K562 (cell line): ENCODE measurements at regions not wholly inside any gene's neighbourhood (a gene's known extent, or its start where the extent isn't known, plus 50 kb on each side); places are given as distances from the start of the nearest gene placed in this dataset.

Experiments used
- ATAC-seq: fragments of 200-7000 bp; cut with Tn5 transposase; 3 replicates; pipeline ENCODE4 v1.9.1; 2020; ENCODE audit warnings: moderate library complexity
- BruUV-seq: library from RNA; stranded (reverse); fragments of 400-500 nt; replicated peaks from 2 replicates; lab custom pipeline; 2021; lab: Mats Ljungman, UMichigan
- CTCF ChIA-PET: fragments of 300-600 bp; formaldehyde crosslinking; extraction: SDS; loops from one replicate; lab custom pipeline; 2021; ENCODE audit warnings: low intra/inter-chr PET ratio; lab: Yijun Ruan, JAX
- POLR2A ChIA-PET: fragments of 300-600, 350-650 bp; sonication (Branson Sonifier 250); formaldehyde crosslinking; extraction: SDS; loops from one replicate; lab custom pipeline; 2021; ENCODE audit warnings: antibody characterized with exemption, inconsistent platforms; lab: Yijun Ruan, JAX
- DNase-seq, 4 experiments: peaks; one replicate each; pipeline versions ENCODE4 v3.0.0 to v3.0.0-alpha.2; 2011 to 2018; ENCODE audit warnings: low spot score in 3 of 4, mixed read lengths in 3 of 4; ENCODE audit errors: extremely low read depth in 1 of 4
- FAIRE-seq: peaks from 2 replicates; lab custom pipeline; 2011; peaks lifted over from hg19 to GRCh38; lab: Jason Lieb, UNC
- H2AFZ ChIP-seq: 2 replicates; pipeline ENCODE4 v1.6.0; 2011; ENCODE audit warnings: low read depth, low read length, control low read depth, inconsistent platforms
- H3K27ac ChIP-seq: fragments of 200-600 bp; 3 replicates; pipeline ENCODE4 v1.8.0; 2011; ENCODE audit warnings: low read depth, mild to moderate bottlenecking, control low read depth, inconsistent platforms, low read length, moderate library complexity, mixed read lengths; ENCODE audit errors: extremely low read depth
- H3K27me3 ChIP-seq, 2 experiments: fragments of 300-600 bp in 1 of 2; 2 replicates in 1 of 2; 3 replicates in 1 of 2; pipeline versions ENCODE4 v1.6.0 to v1.8.0; 2011; ENCODE audit warnings: inconsistent platforms in 2 of 2, low read length in 2 of 2, mild to moderate bottlenecking in 1 of 2, mixed read lengths in 1 of 2, moderate library complexity in 1 of 2; ENCODE audit not compliant: control insufficient read depth in 2 of 2, insufficient read depth in 2 of 2
- H3K36me3 ChIP-seq: fragments of 300-600 bp; 3 replicates; pipeline ENCODE4 v1.8.0; 2011; ENCODE audit warnings: mild to moderate bottlenecking, low read length, inconsistent platforms; ENCODE audit not compliant: control insufficient read depth, insufficient read depth
- H3K4me1 ChIP-seq, 2 experiments: fragments of 200-600 bp in 1 of 2; replicated peaks in 1 of 2; 2 replicates in 1 of 2; 3 replicates in 1 of 2; pipeline versions ENCODE4 v1.5.1 to v1.8.0; 2011; ENCODE audit warnings: inconsistent platforms in 2 of 2, low read length in 2 of 2, mild to moderate bottlenecking in 1 of 2, mixed read lengths in 1 of 2, moderate library complexity in 1 of 2; ENCODE audit not compliant: control insufficient read depth in 2 of 2, insufficient read depth in 2 of 2
- H3K4me2 ChIP-seq: 2 replicates; pipeline ENCODE4 v1.6.1; 2011; ENCODE audit warnings: low read length, control low read depth, inconsistent platforms, mixed read lengths; ENCODE audit not compliant: insufficient read depth
- H3K4me3 ChIP-seq: fragments of 200-600 bp; sonication (generic), shearing (Covaris generic); 2 replicates; pipeline ENCODE4 v1.5.1; 2016; ENCODE audit warnings: control low read depth, inconsistent platforms
- H3K79me2 ChIP-seq: fragments of 200-600 bp; 3 replicates; pipeline ENCODE4 v1.8.0; 2011; ENCODE audit warnings: low read length, inconsistent platforms; ENCODE audit not compliant: control insufficient read depth, insufficient read depth
- H3K9ac ChIP-seq, 2 experiments: 2 replicates each; pipeline versions ENCODE4 v1.6.0 to v1.6.1; 2011; ENCODE audit warnings: low read depth in 2 of 2, low read length in 2 of 2, control low read depth in 1 of 2, inconsistent platforms in 1 of 2, mild to moderate bottlenecking in 1 of 2, mixed read lengths in 1 of 2; ENCODE audit not compliant: insufficient read depth in 1 of 2
- H3K9me1 ChIP-seq: one replicate; pipeline ENCODE4 v1.6.0; 2011; ENCODE audit warnings: inconsistent platforms, mild to moderate bottlenecking, low read length, moderate library complexity; ENCODE audit not compliant: control insufficient read depth, insufficient read depth
- H3K9me3 ChIP-seq: replicated peaks from 2 replicates; pipeline ENCODE4 v1.5.1; 2011; ENCODE audit warnings: low read depth, low read length, inconsistent platforms; ENCODE audit not compliant: control insufficient read depth, insufficient read depth
- H4K20me1 ChIP-seq: replicated peaks from 2 replicates; pipeline ENCODE4 v1.6.1; 2011; ENCODE audit warnings: low read length, inconsistent platforms, mixed read lengths; ENCODE audit not compliant: control insufficient read depth, insufficient read depth
- CCNT2 ChIP-seq: IDR thresholded peaks from 2 replicates; pipeline ENCODE4 v1.6.1; 2011; ENCODE audit warnings: borderline replicate concordance, low read depth, mild to moderate bottlenecking, moderate library complexity, mixed read lengths, low read length; ENCODE audit not compliant: insufficient read length; ENCODE audit errors: extremely low read depth
- CREB5 ChIP-seq: fragments of 250-450 bp; sonication (Bioruptor Pico); IDR thresholded peaks from 2 replicates; pipeline ENCODE4 v1.5.0; 2020; ENCODE audit warnings: mild to moderate bottlenecking
- EZH2 ChIP-seq: IDR thresholded peaks from 2 replicates; pipeline ENCODE4 v1.6.1; 2012; ENCODE audit warnings: low read depth, mild to moderate bottlenecking, inconsistent platforms, low read length, borderline replicate concordance
- GMEB1 ChIP-seq: fragments of 250-450 bp; sonication (Bioruptor Pico); IDR thresholded peaks from 2 replicates; pipeline ENCODE4 v1.4.0; 2020; ENCODE audit warnings: mild to moderate bottlenecking
- NELFE ChIP-seq: IDR thresholded peaks from 2 replicates; pipeline ENCODE4 v1.6.1; 2011; ENCODE audit warnings: mild to moderate bottlenecking; ENCODE audit not compliant: insufficient read depth, insufficient read length
- NKRF ChIP-seq: fragments of 450-650 bp; IDR thresholded peaks from 2 replicates; pipeline ENCODE4 v1.6.1; 2016; ENCODE audit warnings: borderline replicate concordance
- POLR3A ChIP-seq: IDR thresholded peaks from 2 replicates; pipeline ENCODE4 v1.6.1; 2011; ENCODE audit warnings: borderline replicate concordance, mild to moderate bottlenecking, moderate library complexity; ENCODE audit not compliant: insufficient read length, insufficient read depth; ENCODE audit errors: extremely low read depth
- RBM17 ChIP-seq: fragments of 200-400 bp; formaldehyde crosslinking; IDR thresholded peaks from 2 replicates; pipeline ENCODE4 v1.6.1; 2017; ENCODE audit warnings: low read depth, mild to moderate bottlenecking, low read length, borderline replicate concordance
- SIX5 ChIP-seq, 2 experiments: IDR thresholded peaks; 2 replicates each; pipeline ENCODE4 v1.6.1; 2011; ENCODE audit warnings: low read length in 2 of 2, borderline replicate concordance in 1 of 2, low read depth in 1 of 2, mild to moderate bottlenecking in 1 of 2, moderate library complexity in 1 of 2; ENCODE audit not compliant: insufficient read depth in 1 of 2
- TFE3 ChIP-seq: fragments of 450-650 bp; formaldehyde crosslinking; IDR thresholded peaks from 2 replicates; pipeline ENCODE4 v1.4.0; 2020; ENCODE audit warnings: mild to moderate bottlenecking, mixed read lengths
- ZBTB7A ChIP-seq: IDR thresholded peaks from 2 replicates; pipeline ENCODE4 v1.6.1; 2011; ENCODE audit warnings: low read depth, mild to moderate bottlenecking, low read length, moderate library complexity, borderline replicate concordance; ENCODE audit not compliant: control insufficient read depth
- ZNF146 ChIP-seq: IDR thresholded peaks from one replicate; pipeline ENCODE4 v1.6.1; 2018; ENCODE audit warnings: missing compliant biosample characterization; ENCODE audit not compliant: unreplicated experiment
- ZNF277 ChIP-seq: fragments of 250-450 bp; sonication (Bioruptor Pico); IDR thresholded peaks from 2 replicates; pipeline ENCODE4 v1.8.0; 2022; ENCODE audit warnings: inconsistent platforms, mild to moderate bottlenecking, moderate library complexity, borderline replicate concordance
- ZNF695 ChIP-seq: fragments of 450-650 bp; formaldehyde crosslinking; IDR thresholded peaks from 2 replicates; pipeline ENCODE4 v1.4.0; 2020; ENCODE audit warnings: mild to moderate bottlenecking, moderate library complexity
- WGBS: fragments of 100-300 bp; shearing (Covaris generic); methylation state at CpG from one replicate; pipeline ENCODE4 v1.1.6; 2016; ENCODE audit warnings: low coverage, mixed read lengths; ENCODE audit not compliant: insufficient coverage; ENCODE audit errors: missing lambda C conversion rate; 5-methylcytosine and 5-hydroxymethylcytosine counted together
- in situ Hi-C: fragments of 300-500 bp; cut with MboI; formaldehyde crosslinking; loops from 4 replicates; pipeline ENCODE4 v1.15.0; 2018; ENCODE audit warnings: inconsistent platforms, mixed read lengths
- intact Hi-C: fragments of 100-400 bp; cut with micrococcal nuclease; formaldehyde crosslinking; loops from 2 replicates; pipeline ENCODE4 v1.14.2; 2022

GRCh38 chr13:72284791-72285190, 417.8 kb upstream of the DACH1 start:
- ATAC-seq: no peak
- no peak overlapping the region for H2AFZ ChIP-seq
- WGBS: 0% methylated on average over 2 of the region's 2 CpGs
- H3K4me1 ChIP-seq: no peaks in the 10 kb centered on the region
- no peaks in the 10 kb centered on the region for H4K20me1 ChIP-seq
- H3K27me3 ChIP-seq: no peaks in the 10 kb centered on the region
- no peaks in the 10 kb centered on the region for H3K9me3 ChIP-seq
- DNase-seq: no peak
- in situ Hi-C loops: no loop called here
- no peaks in the 10 kb centered on the region for H3K36me3 ChIP-seq
- H3K27ac ChIP-seq: no peak overlapping the region
- H3K4me2 ChIP-seq: no peak overlapping the region
- ChIA-PET CTCF (no interaction called here), POLR2A (no interaction called here)
- intact Hi-C loops: no loop called here
- H3K9ac ChIP-seq: no peak overlapping the region
- BruUV-seq: no TSS peak
- no peak for FAIRE-seq
- H3K79me2 ChIP-seq: no peaks in the 10 kb centered on the region
- H3K9me1 ChIP-seq: no peaks in the 10 kb centered on the region
- H3K4me3 ChIP-seq: no peak overlapping the region
- TF ChIP-seq POLR3A (no peak), RBM17 (no peak), NKRF (no peak), GMEB1 (CRISPR knock-in tag) (no peak), TFE3 (CRISPR knock-in tag) (no peak), ZNF277 (no peak), ZNF695 (CRISPR knock-in tag) (no peak), ZBTB7A (no peak), ZNF146 (no peak), CCNT2 (no peak), NELFE (no peak), SIX5 (IDR thresholded peaks at IDR 0.05; ENCODE audit: borderline replicate concordance in 1 of 2, insufficient read depth in 1 of 2, low read depth in 1 of 2, low read length in 2 of 2) (no peak), EZH2 (no peak), CREB5 (CRISPR knock-in tag) (no peak)
